HEK293 (cell line): ENCODE measurements at regions not wholly inside any gene's neighbourhood (a gene's known extent, or its start where the extent isn't known, plus 50 kb on each side); places are given as distances from the start of the nearest gene placed in this dataset.

Source experiments
- CTCF ChIA-PET: fragments of 350-600 bp; formaldehyde crosslinking; extraction: SDS; loops from one replicate; lab custom pipeline; 2021; ENCODE audit warnings: antibody characterized with exemption; lab: Yijun Ruan, JAX
- POLR2A ChIA-PET: fragments of 300-600 bp; formaldehyde crosslinking; extraction: SDS; loops from one replicate; lab custom pipeline; 2020; ENCODE audit warnings: antibody characterized with exemption, inconsistent platforms; lab: Yijun Ruan, JAX
- H3K27ac ChIP-seq: fragments of 200-500 bp; sonication (Bioruptor generic); 2 replicates; pipeline ENCODE4 v1.5.1; 2014; ENCODE audit warnings: low read depth, low read length, control low read depth, inconsistent platforms; ENCODE audit errors: extremely low read depth
- H3K36me3 ChIP-seq, 2 experiments: fragments of 200-500 bp in 1 of 2; sonication (Bioruptor generic) in 1 of 2; 1 replicate in 1 of 2; 2 replicates in 1 of 2; pipeline ENCODE4 v1.5.1; 2014 to 2017; ENCODE audit warnings: inconsistent platforms in 2 of 2, low read length in 2 of 2; ENCODE audit not compliant: control insufficient read depth in 2 of 2, insufficient read depth in 1 of 2
- H3K4me1 ChIP-seq: fragments of 200-500 bp; sonication (Bioruptor generic); 2 replicates; pipeline ENCODE4 v1.5.1; 2014; ENCODE audit warnings: mild to moderate bottlenecking, low read length, inconsistent platforms; ENCODE audit not compliant: control insufficient read depth, insufficient read depth
- H3K4me3 ChIP-seq: 2 replicates; pipeline ENCODE4 v1.5.1; 2011; ENCODE audit warnings: low read depth, mild to moderate bottlenecking, control low read depth, low read length, moderate library complexity
- H3K9me3 ChIP-seq: fragments of 200-500 bp; sonication (Bioruptor generic); 2 replicates; pipeline ENCODE4 v1.5.1; 2014; ENCODE audit warnings: low read depth, low read length, inconsistent platforms; ENCODE audit not compliant: control insufficient read depth, insufficient read depth
- SETDB1 ChIP-seq: IDR thresholded peaks from one replicate; pipeline ENCODE4 v1.6.1; 2017; ENCODE audit warnings: mild to moderate bottlenecking, low read length, moderate library complexity, mixed read lengths; ENCODE audit not compliant: insufficient read length
- ZBTB48 ChIP-seq: fragments of 450-650 bp; formaldehyde crosslinking; IDR thresholded peaks from 2 replicates; pipeline ENCODE4 v1.5.1; 2016; ENCODE audit warnings: missing biosample characterization, missing genetic modification characterization
- ZIC2 ChIP-seq: fragments of 450-650 bp; formaldehyde crosslinking; IDR thresholded peaks from 2 replicates; pipeline ENCODE4 v1.5.1; 2016; ENCODE audit warnings: missing biosample characterization, missing genetic modification characterization
- ZNF19 ChIP-seq: fragments of 450-650 bp; formaldehyde crosslinking; IDR thresholded peaks from 2 replicates; pipeline ENCODE4; 2016; ENCODE audit warnings: missing biosample characterization, missing genetic modification characterization, low read depth
- ZNF202 ChIP-seq: fragments of 450-650 bp; formaldehyde crosslinking; IDR thresholded peaks from 2 replicates; pipeline ENCODE4 v1.5.1; 2016; ENCODE audit warnings: missing biosample characterization, missing genetic modification characterization, borderline replicate concordance
- ZNF416 ChIP-seq: fragments of 450-650 bp; formaldehyde crosslinking; IDR thresholded peaks from 2 replicates; pipeline ENCODE4 v1.5.1; 2016; ENCODE audit warnings: missing biosample characterization, missing genetic modification characterization
- ZNF548 ChIP-seq: fragments of 450-650 bp; formaldehyde crosslinking; IDR thresholded peaks from 2 replicates; pipeline ENCODE4 v1.5.1; 2016; ENCODE audit warnings: missing biosample characterization, missing genetic modification characterization
- ZNF624 ChIP-seq: fragments of 450-650 bp; formaldehyde crosslinking; IDR thresholded peaks from 2 replicates; pipeline ENCODE4 v1.5.1; 2017; ENCODE audit warnings: missing biosample characterization, missing genetic modification characterization
- ZNF843 ChIP-seq: fragments of 450-650 bp; formaldehyde crosslinking; IDR thresholded peaks from 2 replicates; pipeline ENCODE4 v1.5.1; 2016; ENCODE audit warnings: missing biosample characterization, missing genetic modification characterization
- ZSCAN30 ChIP-seq: fragments of 450-650 bp; IDR thresholded peaks from 2 replicates; pipeline ENCODE4 v1.5.1; 2018; ENCODE audit warnings: missing biosample characterization, mild to moderate bottlenecking, missing genetic modification characterization, moderate library complexity
- TF ChIP-seq, protein P1 (sequence below): fragments of 450-650 bp; formaldehyde crosslinking; IDR thresholded peaks from 2 replicates; pipeline ENCODE4 v1.5.1; 2016; ENCODE audit warnings: missing biosample characterization, missing genetic modification characterization
- TF ChIP-seq, protein P2 (sequence below): fragments of 450-650 bp; formaldehyde crosslinking; conservative IDR thresholded peaks from 2 replicates; pipeline ENCODE4 v1.5.1; 2016; ENCODE audit warnings: low read depth, missing biosample characterization, missing genetic modification characterization
- TF ChIP-seq, protein P3 (sequence below): fragments of 450-650 bp; formaldehyde crosslinking; IDR thresholded peaks from 2 replicates; pipeline ENCODE4 v1.5.1; 2016; ENCODE audit warnings: missing biosample characterization, missing genetic modification characterization

DNA sequence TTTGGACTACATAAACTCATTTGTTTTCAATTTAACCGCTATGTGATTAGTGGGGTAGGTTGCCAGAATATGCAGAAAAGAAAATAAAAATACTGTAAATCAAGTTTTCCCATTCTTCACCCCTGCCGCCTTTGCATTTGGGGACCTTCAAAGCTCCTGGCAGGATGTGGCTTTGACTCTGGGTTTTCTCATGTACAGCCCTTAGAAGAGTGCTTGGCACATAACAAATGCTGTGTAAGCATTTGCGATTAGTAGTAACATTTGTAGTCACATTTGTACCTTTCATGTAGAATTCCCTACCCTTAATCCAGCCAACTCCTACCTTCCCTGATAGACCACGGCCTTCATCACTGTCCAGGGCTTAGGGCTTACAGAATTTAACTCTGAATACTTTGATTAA lies 262.6 kb downstream of the MREG start (continued):
- TF ChIP-seq ZNF843 (tag by site-specific recombination) (no peak), ZNF202 (tag by site-specific recombination) (no peak), SETDB1 (no peak), ZIC2 (tag by site-specific recombination) (no peak), ZNF548 (tag by site-specific recombination) (no peak), ZNF416 (tag by site-specific recombination) (no peak), ZNF624 (tag by site-specific recombination) (no peak)
- TF ChIP-seq, protein P1, sequence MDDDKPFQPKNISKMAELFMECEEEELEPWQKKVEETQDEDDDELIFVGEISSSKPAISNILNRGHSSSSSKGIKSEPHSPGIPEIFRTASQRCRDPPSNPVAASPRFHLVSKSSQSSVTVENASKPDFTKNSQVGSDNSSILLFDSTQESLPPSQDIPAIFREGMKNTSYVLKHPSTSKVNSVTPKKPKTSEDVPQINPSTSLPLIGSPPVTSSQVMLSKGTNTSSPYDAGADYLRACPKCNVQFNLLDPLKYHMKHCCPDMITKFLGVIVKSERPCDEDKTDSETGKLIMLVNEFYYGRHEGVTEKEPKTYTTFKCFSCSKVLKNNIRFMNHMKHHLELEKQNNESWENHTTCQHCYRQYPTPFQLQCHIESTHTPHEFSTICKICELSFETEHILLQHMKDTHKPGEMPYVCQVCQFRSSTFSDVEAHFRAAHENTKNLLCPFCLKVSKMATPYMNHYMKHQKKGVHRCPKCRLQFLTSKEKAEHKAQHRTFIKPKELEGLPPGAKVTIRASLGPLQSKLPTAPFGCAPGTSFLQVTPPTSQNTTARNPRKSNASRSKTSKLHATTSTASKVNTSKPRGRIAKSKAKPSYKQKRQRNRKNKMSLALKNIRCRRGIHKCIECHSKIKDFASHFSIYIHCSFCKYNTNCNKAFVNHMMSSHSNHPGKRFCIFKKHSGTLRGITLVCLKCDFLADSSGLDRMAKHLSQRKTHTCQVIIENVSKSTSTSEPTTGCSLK (tag by site-specific recombination) = no peak
- TF ChIP-seq, protein P2, sequence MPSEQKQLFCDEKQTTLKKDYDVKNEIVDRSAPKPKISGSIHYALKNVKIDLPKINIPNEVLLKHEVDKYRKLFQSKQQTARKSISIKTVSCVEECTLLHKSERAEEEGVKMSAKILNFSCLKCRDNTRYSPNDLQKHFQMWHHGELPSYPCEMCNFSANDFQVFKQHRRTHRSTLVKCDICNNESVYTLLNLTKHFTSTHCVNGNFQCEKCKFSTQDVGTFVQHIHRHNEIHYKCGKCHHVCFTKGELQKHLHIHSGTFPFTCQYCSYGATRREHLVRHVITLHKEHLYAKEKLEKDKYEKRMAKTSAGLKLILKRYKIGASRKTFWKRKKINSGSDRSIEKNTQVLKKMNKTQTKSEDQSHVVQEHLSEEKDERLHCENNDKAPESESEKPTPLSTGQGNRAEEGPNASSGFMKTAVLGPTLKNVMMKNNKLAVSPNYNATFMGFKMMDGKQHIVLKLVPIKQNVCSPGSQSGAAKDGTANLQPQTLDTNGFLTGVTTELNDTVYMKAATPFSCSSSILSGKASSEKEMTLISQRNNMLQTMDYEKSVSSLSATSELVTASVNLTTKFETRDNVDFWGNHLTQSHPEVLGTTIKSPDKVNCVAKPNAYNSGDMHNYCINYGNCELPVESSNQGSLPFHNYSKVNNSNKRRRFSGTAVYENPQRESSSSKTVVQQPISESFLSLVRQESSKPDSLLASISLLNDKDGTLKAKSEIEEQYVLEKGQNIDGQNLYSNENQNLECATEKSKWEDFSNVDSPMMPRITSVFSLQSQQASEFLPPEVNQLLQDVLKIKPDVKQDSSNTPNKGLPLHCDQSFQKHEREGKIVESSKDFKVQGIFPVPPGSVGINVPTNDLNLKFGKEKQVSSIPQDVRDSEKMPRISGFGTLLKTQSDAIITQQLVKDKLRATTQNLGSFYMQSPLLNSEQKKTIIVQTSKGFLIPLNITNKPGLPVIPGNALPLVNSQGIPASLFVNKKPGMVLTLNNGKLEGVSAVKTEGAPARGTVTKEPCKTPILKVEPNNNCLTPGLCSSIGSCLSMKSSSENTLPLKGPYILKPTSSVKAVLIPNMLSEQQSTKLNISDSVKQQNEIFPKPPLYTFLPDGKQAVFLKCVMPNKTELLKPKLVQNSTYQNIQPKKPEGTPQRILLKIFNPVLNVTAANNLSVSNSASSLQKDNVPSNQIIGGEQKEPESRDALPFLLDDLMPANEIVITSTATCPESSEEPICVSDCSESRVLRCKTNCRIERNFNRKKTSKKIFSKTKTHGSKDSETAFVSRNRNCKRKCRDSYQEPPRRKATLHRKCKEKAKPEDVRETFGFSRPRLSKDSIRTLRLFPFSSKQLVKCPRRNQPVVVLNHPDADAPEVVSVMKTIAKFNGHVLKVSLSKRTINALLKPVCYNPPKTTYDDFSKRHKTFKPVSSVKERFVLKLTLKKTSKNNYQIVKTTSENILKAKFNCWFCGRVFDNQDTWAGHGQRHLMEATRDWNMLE (tag by site-specific recombination) = no peak

DNA sequence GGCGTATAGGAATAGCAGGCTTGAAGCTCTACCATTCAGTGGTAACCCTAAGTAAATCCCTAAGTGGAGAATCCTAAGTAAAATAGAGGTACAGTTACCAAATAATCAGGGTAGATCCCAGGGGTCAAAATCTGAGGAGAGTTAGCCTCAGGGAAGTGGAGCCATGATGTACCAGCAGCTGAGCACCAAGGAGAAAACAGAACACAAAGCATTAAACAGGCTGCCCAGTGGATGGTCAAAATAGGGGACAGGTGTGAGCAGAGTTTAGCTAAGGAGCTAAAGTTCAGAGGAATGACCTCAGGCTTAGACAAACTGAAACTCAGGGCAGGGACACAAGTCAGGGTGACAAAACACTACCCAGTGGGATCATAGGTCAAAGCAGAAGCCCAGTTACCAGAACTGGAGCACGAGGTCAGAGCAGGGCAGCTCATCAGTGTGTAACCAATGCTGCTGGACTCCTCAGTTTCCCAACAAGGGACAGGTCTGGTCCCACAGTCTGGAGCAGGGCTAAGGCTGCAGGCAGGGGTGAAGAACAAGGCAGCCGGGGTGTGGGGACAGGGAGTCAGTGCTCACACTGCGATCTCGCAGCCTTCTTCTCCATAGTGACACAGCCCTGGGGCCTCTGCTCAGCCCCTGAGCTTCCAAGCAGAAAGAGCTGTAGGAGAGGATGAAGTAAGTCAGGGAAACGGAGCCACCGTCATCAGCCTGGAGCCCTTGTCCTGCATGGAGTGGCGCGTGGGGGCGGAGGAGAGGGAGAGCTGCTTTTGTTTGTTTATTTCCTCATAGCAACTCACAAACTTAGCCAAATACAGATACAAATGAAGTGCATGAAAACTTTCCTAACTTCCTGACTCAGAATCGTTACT lies 264.0 kb downstream of the MREG start:
- no peak overlapping the region for H3K4me3 ChIP-seq
- ChIA-PET POLR2A (no interaction called here), CTCF (interaction anchor here (1.1 kb wide), 1 partner anchor 172 kb away, joined by 3 read pairs; no protein-coding TSS in a partner anchor)
- H3K9me3 ChIP-seq = no peaks in the 10 kb centered on the region
- no peak overlapping the region for H3K27ac ChIP-seq
- H3K36me3 ChIP-seq = no peaks in the 10 kb centered on the region
- H3K4me1 ChIP-seq = no peaks in the 10 kb centered on the region
- TF ChIP-seq ZNF19 (tag by site-specific recombination) = no peak
- TF ChIP-seq, protein P3, sequence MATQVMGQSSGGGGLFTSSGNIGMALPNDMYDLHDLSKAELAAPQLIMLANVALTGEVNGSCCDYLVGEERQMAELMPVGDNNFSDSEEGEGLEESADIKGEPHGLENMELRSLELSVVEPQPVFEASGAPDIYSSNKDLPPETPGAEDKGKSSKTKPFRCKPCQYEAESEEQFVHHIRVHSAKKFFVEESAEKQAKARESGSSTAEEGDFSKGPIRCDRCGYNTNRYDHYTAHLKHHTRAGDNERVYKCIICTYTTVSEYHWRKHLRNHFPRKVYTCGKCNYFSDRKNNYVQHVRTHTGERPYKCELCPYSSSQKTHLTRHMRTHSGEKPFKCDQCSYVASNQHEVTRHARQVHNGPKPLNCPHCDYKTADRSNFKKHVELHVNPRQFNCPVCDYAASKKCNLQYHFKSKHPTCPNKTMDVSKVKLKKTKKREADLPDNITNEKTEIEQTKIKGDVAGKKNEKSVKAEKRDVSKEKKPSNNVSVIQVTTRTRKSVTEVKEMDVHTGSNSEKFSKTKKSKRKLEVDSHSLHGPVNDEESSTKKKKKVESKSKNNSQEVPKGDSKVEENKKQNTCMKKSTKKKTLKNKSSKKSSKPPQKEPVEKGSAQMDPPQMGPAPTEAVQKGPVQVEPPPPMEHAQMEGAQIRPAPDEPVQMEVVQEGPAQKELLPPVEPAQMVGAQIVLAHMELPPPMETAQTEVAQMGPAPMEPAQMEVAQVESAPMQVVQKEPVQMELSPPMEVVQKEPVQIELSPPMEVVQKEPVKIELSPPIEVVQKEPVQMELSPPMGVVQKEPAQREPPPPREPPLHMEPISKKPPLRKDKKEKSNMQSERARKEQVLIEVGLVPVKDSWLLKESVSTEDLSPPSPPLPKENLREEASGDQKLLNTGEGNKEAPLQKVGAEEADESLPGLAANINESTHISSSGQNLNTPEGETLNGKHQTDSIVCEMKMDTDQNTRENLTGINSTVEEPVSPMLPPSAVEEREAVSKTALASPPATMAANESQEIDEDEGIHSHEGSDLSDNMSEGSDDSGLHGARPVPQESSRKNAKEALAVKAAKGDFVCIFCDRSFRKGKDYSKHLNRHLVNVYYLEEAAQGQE (tag by site-specific recombination) = no peak
- TF ChIP-seq ZSCAN30 (tag by site-specific recombination) = no peak
- no peak for TF ChIP-seq ZBTB48
